ENCODE measurements at regions not wholly inside any gene's neighbourhood (a gene's known extent, or its start where the extent isn't known, plus 50 kb on each side); places are given as distances from the start of the nearest gene placed in this dataset.

- TF ChIP-seq JUND (IDR thresholded peaks at IDR 0.05; ENCODE audit: borderline replicate concordance, low read depth, low read length) = no peak
- TF ChIP-seq JUND (tag; IDR thresholded peaks at IDR 0.05; ENCODE audit: borderline replicate concordance, low read depth, low read length) = no peak
- TF ChIP-seq HDAC6 (IDR thresholded peaks at IDR 0.05; ENCODE audit: low read depth, low read length) = no peak
- TF ChIP-seq, protein P1, sequence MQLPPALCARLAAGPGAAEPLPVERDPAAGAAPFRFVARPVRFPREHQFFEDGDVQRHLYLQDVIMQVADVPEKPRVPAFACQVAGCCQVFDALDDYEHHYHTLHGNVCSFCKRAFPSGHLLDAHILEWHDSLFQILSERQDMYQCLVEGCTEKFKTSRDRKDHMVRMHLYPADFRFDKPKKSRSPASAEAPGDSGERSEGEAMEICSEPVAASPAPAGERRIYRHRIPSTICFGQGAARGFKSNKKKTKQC (CRISPR knock-in tag; IDR thresholded peaks at IDR 0.05) = no peak
- no peak for TF ChIP-seq TCF3 (CRISPR knock-in tag; IDR thresholded peaks at IDR 0.05)
- no peak for TF ChIP-seq TCF7L2 (IDR thresholded peaks at IDR 0.05; ENCODE audit: low read depth, low read length)
- TF ChIP-seq, protein P2, sequence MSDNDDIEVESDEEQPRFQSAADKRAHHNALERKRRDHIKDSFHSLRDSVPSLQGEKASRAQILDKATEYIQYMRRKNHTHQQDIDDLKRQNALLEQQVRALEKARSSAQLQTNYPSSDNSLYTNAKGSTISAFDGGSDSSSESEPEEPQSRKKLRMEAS (CRISPR knock-in tag; IDR thresholded peaks at IDR 0.05) = no peak
- TF ChIP-seq JUN (IDR thresholded peaks at IDR 0.05; ENCODE audit: borderline replicate concordance, low read depth, low read length) = no peak
- TF ChIP-seq JUN (CRISPR knock-in tag; IDR thresholded peaks at IDR 0.05; ENCODE audit: borderline replicate concordance) = no peak
- TF ChIP-seq, protein P3, sequence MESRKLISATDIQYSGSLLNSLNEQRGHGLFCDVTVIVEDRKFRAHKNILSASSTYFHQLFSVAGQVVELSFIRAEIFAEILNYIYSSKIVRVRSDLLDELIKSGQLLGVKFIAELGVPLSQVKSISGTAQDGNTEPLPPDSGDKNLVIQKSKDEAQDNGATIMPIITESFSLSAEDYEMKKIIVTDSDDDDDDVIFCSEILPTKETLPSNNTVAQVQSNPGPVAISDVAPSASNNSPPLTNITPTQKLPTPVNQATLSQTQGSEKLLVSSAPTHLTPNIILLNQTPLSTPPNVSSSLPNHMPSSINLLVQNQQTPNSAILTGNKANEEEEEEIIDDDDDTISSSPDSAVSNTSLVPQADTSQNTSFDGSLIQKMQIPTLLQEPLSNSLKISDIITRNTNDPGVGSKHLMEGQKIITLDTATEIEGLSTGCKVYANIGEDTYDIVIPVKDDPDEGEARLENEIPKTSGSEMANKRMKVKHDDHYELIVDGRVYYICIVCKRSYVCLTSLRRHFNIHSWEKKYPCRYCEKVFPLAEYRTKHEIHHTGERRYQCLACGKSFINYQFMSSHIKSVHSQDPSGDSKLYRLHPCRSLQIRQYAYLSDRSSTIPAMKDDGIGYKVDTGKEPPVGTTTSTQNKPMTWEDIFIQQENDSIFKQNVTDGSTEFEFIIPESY (CRISPR knock-in tag; IDR thresholded peaks at IDR 0.05) = no peak
- no peak for TF ChIP-seq REST (IDR thresholded peaks at IDR 0.05; ENCODE audit: borderline replicate concordance)
- TF ChIP-seq REST (CRISPR knock-in tag; IDR thresholded peaks at IDR 0.05; ENCODE audit: low read depth) = no peak
- TF ChIP-seq NR2C1 (IDR thresholded peaks at IDR 0.05) = no peak
- no peak for TF ChIP-seq NR2C1 (tag; IDR thresholded peaks at IDR 0.05)
These were observed 314.4 kb upstream of the NT5C1B start for GRCh38 chr2:18903750-18904149.
